ENCODE measurements at regions not wholly inside any gene's neighbourhood (a gene's known extent, or its start where the extent isn't known, plus 50 kb on each side); places are given as distances from the start of the nearest gene placed in this dataset.

GRCh38 chr6:144390886-144391285, 105.8 kb downstream of the UTRN start:
- no peak for DNase-seq (ENCODE audit: low spot score)
- TF ChIP-seq CTCF (conservative IDR thresholded peaks at IDR 0.05; ENCODE audit: low read depth, low read length), result no peak
- TF ChIP-seq EZH2 (IDR thresholded peaks at IDR 0.05; ENCODE audit: borderline replicate concordance, low read depth, low read length, poor library complexity, severe bottlenecking), result no peak
- CTCF ChIA-PET, result no interaction called here
- POLR2A ChIA-PET (ENCODE audit: low non-redundant PET), result no interaction called here
- Histone ChIP-seq H3K27me3 (replicated peaks; ENCODE audit: insufficient read depth, low read depth, low read length, poor library complexity) (no peaks in the 10 kb centered on the region), H3K27ac (ENCODE audit: low read depth, low read length, poor library complexity, severe bottlenecking) (no peak overlapping the region), H3K9me3 (ENCODE audit: low read depth, low read length, poor library complexity, severe bottlenecking) (no peaks in the 10 kb centered on the region), H3K4me1 (ENCODE audit: insufficient read depth, low read length, poor library complexity, severe bottlenecking) (no peaks in the 10 kb centered on the region), H3K36me3 (ENCODE audit: insufficient read depth, low read length, poor library complexity, severe bottlenecking) (no peaks in the 10 kb centered on the region), H3K4me3 (ENCODE audit: low read depth, low read length, poor library complexity, severe bottlenecking) (no peak overlapping the region)
- intact Hi-C loops (cut with micrococcal nuclease; ENCODE audit: unreplicated experiment), result no loop called here
- BruUV-seq (replicated peaks), result no TSS peak

GRCh38 chr6:144392536-144392935, 107.4 kb downstream of the UTRN start:
- no peaks in the 10 kb centered on the region for H3K36me3 ChIP-seq (ENCODE audit: insufficient read depth, low read length, poor library complexity, severe bottlenecking)
- CTCF ChIA-PET, result no interaction called here
- no peaks in the 10 kb centered on the region for H3K27me3 ChIP-seq (replicated peaks; ENCODE audit: insufficient read depth, low read depth, low read length, poor library complexity)
- no TSS peak for BruUV-seq (replicated peaks)
- H3K9me3 ChIP-seq (ENCODE audit: low read depth, low read length, poor library complexity, severe bottlenecking), result peaks cover 4% of the 10 kb centered on the region
- intact Hi-C loops (cut with micrococcal nuclease; ENCODE audit: unreplicated experiment), result no loop called here
- POLR2A ChIA-PET (ENCODE audit: low non-redundant PET), result no interaction called here
- no peak overlapping the region for H3K4me3 ChIP-seq (ENCODE audit: low read depth, low read length, poor library complexity, severe bottlenecking)
- TF ChIP-seq CTCF (conservative IDR thresholded peaks at IDR 0.05; ENCODE audit: low read depth, low read length), result no peak
- no peak for TF ChIP-seq EZH2 (IDR thresholded peaks at IDR 0.05; ENCODE audit: borderline replicate concordance, low read depth, low read length, poor library complexity, severe bottlenecking)
- H3K4me1 ChIP-seq (ENCODE audit: insufficient read depth, low read length, poor library complexity, severe bottlenecking), result no peaks in the 10 kb centered on the region
- DNase-seq (ENCODE audit: low spot score), result no peak
- no peak overlapping the region for H3K27ac ChIP-seq (ENCODE audit: low read depth, low read length, poor library complexity, severe bottlenecking)

GRCh38 chr6:144394210-144394609, 109.1 kb downstream of the UTRN start:
- Histone ChIP-seq H3K4me1 (ENCODE audit: insufficient read depth, low read length, poor library complexity, severe bottlenecking) (no peaks in the 10 kb centered on the region), H3K9me3 (ENCODE audit: low read depth, low read length, poor library complexity, severe bottlenecking) (peaks cover 4% of the 10 kb centered on the region), H3K27ac (ENCODE audit: low read depth, low read length, poor library complexity, severe bottlenecking) (no peak overlapping the region), H3K4me3 (ENCODE audit: low read depth, low read length, poor library complexity, severe bottlenecking) (no peak overlapping the region), H3K27me3 (replicated peaks; ENCODE audit: insufficient read depth, low read depth, low read length, poor library complexity) (no peaks in the 10 kb centered on the region), H3K36me3 (ENCODE audit: insufficient read depth, low read length, poor library complexity, severe bottlenecking) (no peaks in the 10 kb centered on the region)
- DNase-seq (ENCODE audit: low spot score), result no peak
- BruUV-seq (replicated peaks), result no TSS peak
- CTCF ChIA-PET, result no interaction called here
- intact Hi-C loops (cut with micrococcal nuclease; ENCODE audit: unreplicated experiment), result no loop called here
- POLR2A ChIA-PET (ENCODE audit: low non-redundant PET), result no interaction called here
- no peak for TF ChIP-seq EZH2 (IDR thresholded peaks at IDR 0.05; ENCODE audit: borderline replicate concordance, low read depth, low read length, poor library complexity, severe bottlenecking)
- TF ChIP-seq CTCF (conservative IDR thresholded peaks at IDR 0.05; ENCODE audit: low read depth, low read length), result no peak
